GM19455 (cell line): ENCODE measurements at regions not wholly inside any gene's neighbourhood (a gene's known extent, or its start where the extent isn't known, plus 50 kb on each side); places are given as distances from the start of the nearest gene placed in this dataset.

Experiments used
- ATAC-seq: cut with Tn5 transposase; IDR thresholded peaks from one replicate; pipeline ENCODE4 v1.9.1; 2021; ENCODE audit not compliant: unreplicated experiment

GRCh38 chr1:188463919-188464318 is 1635.2 kb downstream of the PLA2G4A start:
- ATAC-seq: no peak

GRCh38 chr1:188466539-188466938 is 1637.8 kb downstream of the PLA2G4A start:
- ATAC-seq: no peak

- ATAC-seq: no peak
Observed at GRCh38 chr1:188476606-188477005, 1647.9 kb downstream of the PLA2G4A start.

GRCh38 chr1:188489336-188490112 is 1660.8 kb downstream of the PLA2G4A start:
- no peak for ATAC-seq

GRCh38 chr1:188496506-188496905 is 1667.8 kb downstream of the PLA2G4A start:
- ATAC-seq: no peak

- no peak for ATAC-seq
Observed at GRCh38 chr1:188497020-188497419, 1668.3 kb downstream of the PLA2G4A start.

GRCh38 chr1:188499690-188500089 is 1670.9 kb downstream of the PLA2G4A start:
- ATAC-seq: no peak

GRCh38 chr1:188514917-188515316 is 1686.2 kb downstream of the PLA2G4A start:
- ATAC-seq: no peak

- ATAC-seq: no peak
Observed at GRCh38 chr1:188517139-188517538, 1688.4 kb downstream of the PLA2G4A start.

GRCh38 chr1:188551176-188551575 is 1722.4 kb downstream of the PLA2G4A start:
- no peak for ATAC-seq

GRCh38 chr1:188557053-188557452 is 1728.3 kb downstream of the PLA2G4A start:
- ATAC-seq: no peak

GRCh38 chr1:188582911-188583532 is 1754.3 kb downstream of the PLA2G4A start:
- ATAC-seq: no peak

GRCh38 chr1:188584119-188584518 is 1755.4 kb downstream of the PLA2G4A start:
- no peak for ATAC-seq

GRCh38 chr1:188590641-188591040 is 1761.9 kb downstream of the PLA2G4A start:
- ATAC-seq: no peak

GRCh38 chr1:188594542-188595235 is 1765.9 kb downstream of the PLA2G4A start:
- ATAC-seq: no peak

- ATAC-seq: no peak
Observed at GRCh38 chr1:188599313-188599712, 1770.6 kb downstream of the PLA2G4A start.

GRCh38 chr1:188611432-188611831 is 1782.7 kb downstream of the PLA2G4A start:
- ATAC-seq: no peak

GRCh38 chr1:188615321-188615720 is 1786.6 kb downstream of the PLA2G4A start:
- no peak for ATAC-seq

- ATAC-seq: no peak
Observed at GRCh38 chr1:188620236-188620635, 1791.5 kb downstream of the PLA2G4A start.

GRCh38 chr1:188641566-188642211 is 1812.9 kb downstream of the PLA2G4A start:
- no peak for ATAC-seq

GRCh38 chr1:188642704-188643103 is 1814.0 kb downstream of the PLA2G4A start:
- ATAC-seq: no peak
